Activated B cell treated with CpG ODN at 0.5 μM for 24 hours (primary cell): ENCODE measurements at regions not wholly inside any gene's neighbourhood (a gene's known extent, or its start where the extent isn't known, plus 50 kb on each side); places are given as distances from the start of the nearest gene placed in this dataset.

ENCODE experiments used
- ATAC-seq: fragments of 200-7000 bp; cut with Tn5 transposase; one replicate; pipeline ENCODE4 v1.10.0; 2021; ENCODE audit warnings: low read depth, mild to moderate bottlenecking, moderate library complexity
- CTCF ChIA-PET: fragments of 350-600 bp; sonication (Branson Sonifier 250); formaldehyde crosslinking; loops from one replicate; lab custom pipeline; 2021; ENCODE audit warnings: antibody characterized with exemption; lab: Charles Lee
- POLR2A ChIA-PET: fragments of 350-600 bp; sonication (Branson Sonifier 250); formaldehyde crosslinking; loops from one replicate; lab custom pipeline; 2021; ENCODE audit warnings: antibody characterized with exemption; lab: Charles Lee
- DNase-seq: peaks from one replicate; pipeline ENCODE4 v3.0.0; 2022
- H3K27ac Mint-ChIP-seq: one replicate; pipeline ENCODE4 v1.8.0; 2020; ENCODE audit warnings: mixed read lengths
- H3K27me3 Mint-ChIP-seq: one replicate; pipeline ENCODE4 v1.8.0; 2021; ENCODE audit warnings: mixed read lengths
- H3K36me3 Mint-ChIP-seq: one replicate; pipeline ENCODE4 v1.8.0; 2021; ENCODE audit warnings: low read depth, mixed read lengths
- H3K4me1 Mint-ChIP-seq: one replicate; pipeline ENCODE4 v1.8.0; 2021; ENCODE audit warnings: mixed read lengths
- H3K4me3 Mint-ChIP-seq: one replicate; pipeline ENCODE4 v1.8.0; 2020; ENCODE audit warnings: mild to moderate bottlenecking, mixed read lengths
- H3K9me3 Mint-ChIP-seq: one replicate; pipeline ENCODE4 v1.8.0; 2020; ENCODE audit warnings: mixed read lengths
- intact Hi-C: fragments of 100-400 bp; cut with micrococcal nuclease; formaldehyde crosslinking; loops from one replicate; pipeline ENCODE4 v1.15.1; 2024
- TF ChIP-seq, protein P1 (sequence below): fragments of 200-600 bp; IDR thresholded peaks from one replicate; pipeline ENCODE4 v1.8.0; 2022; ENCODE audit warnings: antibody characterized with exemption, mild to moderate bottlenecking

- H3K4me3 Mint-ChIP-seq, result no peak overlapping the region
- peaks cover 10% of the 10 kb centered on the region for H3K9me3 Mint-ChIP-seq
- no peaks in the 10 kb centered on the region for H3K4me1 Mint-ChIP-seq
- CTCF ChIA-PET, result no interaction called here
- intact Hi-C loops, result no loop called here
- peaks cover 2% of the 10 kb centered on the region for H3K27me3 Mint-ChIP-seq
- no peaks in the 10 kb centered on the region for H3K36me3 Mint-ChIP-seq
- ATAC-seq (no peak), DNase-seq (no peak)
- no peak overlapping the region for H3K27ac Mint-ChIP-seq
- POLR2A ChIA-PET, result no interaction called here
- TF ChIP-seq, protein P1, sequence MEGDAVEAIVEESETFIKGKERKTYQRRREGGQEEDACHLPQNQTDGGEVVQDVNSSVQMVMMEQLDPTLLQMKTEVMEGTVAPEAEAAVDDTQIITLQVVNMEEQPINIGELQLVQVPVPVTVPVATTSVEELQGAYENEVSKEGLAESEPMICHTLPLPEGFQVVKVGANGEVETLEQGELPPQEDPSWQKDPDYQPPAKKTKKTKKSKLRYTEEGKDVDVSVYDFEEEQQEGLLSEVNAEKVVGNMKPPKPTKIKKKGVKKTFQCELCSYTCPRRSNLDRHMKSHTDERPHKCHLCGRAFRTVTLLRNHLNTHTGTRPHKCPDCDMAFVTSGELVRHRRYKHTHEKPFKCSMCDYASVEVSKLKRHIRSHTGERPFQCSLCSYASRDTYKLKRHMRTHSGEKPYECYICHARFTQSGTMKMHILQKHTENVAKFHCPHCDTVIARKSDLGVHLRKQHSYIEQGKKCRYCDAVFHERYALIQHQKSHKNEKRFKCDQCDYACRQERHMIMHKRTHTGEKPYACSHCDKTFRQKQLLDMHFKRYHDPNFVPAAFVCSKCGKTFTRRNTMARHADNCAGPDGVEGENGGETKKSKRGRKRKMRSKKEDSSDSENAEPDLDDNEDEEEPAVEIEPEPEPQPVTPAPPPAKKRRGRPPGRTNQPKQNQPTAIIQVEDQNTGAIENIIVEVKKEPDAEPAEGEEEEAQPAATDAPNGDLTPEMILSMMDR, result no peak
Measured at GRCh38 chr22:27186643-27187042, 529.3 kb downstream of the MIAT start.

DNA sequence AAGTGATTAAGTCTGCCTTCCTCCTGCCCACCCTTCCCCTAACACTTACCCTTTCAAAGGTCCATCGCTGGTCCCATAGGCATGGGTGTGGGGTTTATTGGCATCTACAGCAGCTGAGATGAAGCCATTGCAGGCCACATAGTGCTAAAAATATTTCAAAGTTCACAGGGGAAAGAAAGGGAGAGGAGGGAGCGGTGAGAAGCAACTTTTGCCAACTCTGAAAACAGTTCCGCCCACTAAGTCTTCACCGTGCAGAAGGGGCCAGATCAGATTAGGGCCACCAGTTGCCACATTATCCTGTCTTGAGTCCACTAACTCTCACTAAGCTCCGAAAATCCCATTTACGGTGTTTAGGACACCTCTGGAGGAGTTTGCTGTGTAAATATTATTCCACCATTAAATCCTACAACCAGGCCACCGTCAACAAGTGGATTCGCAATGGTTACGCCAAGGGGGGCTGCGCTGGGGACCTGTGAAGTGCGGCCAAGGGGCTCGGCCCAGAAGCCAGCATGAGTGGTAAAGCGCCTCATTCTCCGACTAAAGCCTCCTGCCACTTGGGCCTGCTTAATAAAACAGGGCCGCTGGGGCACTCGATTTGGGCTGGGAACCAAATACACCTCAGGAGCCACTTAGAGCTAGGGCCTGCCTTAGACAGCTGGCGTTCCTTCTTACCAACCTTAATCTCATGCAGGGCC, 534.9 kb downstream of the MIAT start:
- no peak for ATAC-seq

GRCh38 chr22:27193215-27193614, 535.8 kb downstream of the MIAT start:
- Mint-ChIP-seq H3K9me3 (peaks cover 19% of the 10 kb centered on the region), H3K36me3 (no peaks in the 10 kb centered on the region), H3K4me3 (no peak overlapping the region), H3K27ac (no peak overlapping the region), H3K4me1 (no peaks in the 10 kb centered on the region), H3K27me3 (peaks cover 2% of the 10 kb centered on the region)
- DNase-seq (no peak), ATAC-seq (no peak)
- ChIA-PET CTCF (no interaction called here), POLR2A (no interaction called here)
- intact Hi-C loops, result no loop called here
- TF ChIP-seq, protein P1, result no peak

More for the DNA sequence above, 534.9 kb downstream of the MIAT start:
- Mint-ChIP-seq H3K36me3 (no peaks in the 10 kb centered on the region), H3K9me3 (peaks cover 15% of the 10 kb centered on the region), H3K27ac (no peak overlapping the region), H3K4me1 (no peaks in the 10 kb centered on the region), H3K27me3 (peaks cover 2% of the 10 kb centered on the region), H3K4me3 (no peak overlapping the region)
- POLR2A ChIA-PET, result interaction anchor here (0.7 kb wide), 1 partner anchor 90 kb away, joined by 5 read pairs; no protein-coding TSS in a partner anchor
- intact Hi-C loops, result no loop called here
- TF ChIP-seq, protein P1, result no peak
- CTCF ChIA-PET, result no interaction called here
- no peak for DNase-seq

GRCh38 chr22:27193636-27194035, 536.2 kb downstream of the MIAT start:
- intact Hi-C loops, result no loop called here
- Mint-ChIP-seq H3K27ac (no peak overlapping the region), H3K27me3 (peaks cover 2% of the 10 kb centered on the region), H3K4me3 (no peak overlapping the region), H3K36me3 (no peaks in the 10 kb centered on the region), H3K4me1 (no peaks in the 10 kb centered on the region), H3K9me3 (peaks cover 19% of the 10 kb centered on the region)
- DNase-seq (no peak), ATAC-seq (no peak)
- TF ChIP-seq, protein P1, result no peak
- ChIA-PET POLR2A (no interaction called here), CTCF (no interaction called here)

DNA sequence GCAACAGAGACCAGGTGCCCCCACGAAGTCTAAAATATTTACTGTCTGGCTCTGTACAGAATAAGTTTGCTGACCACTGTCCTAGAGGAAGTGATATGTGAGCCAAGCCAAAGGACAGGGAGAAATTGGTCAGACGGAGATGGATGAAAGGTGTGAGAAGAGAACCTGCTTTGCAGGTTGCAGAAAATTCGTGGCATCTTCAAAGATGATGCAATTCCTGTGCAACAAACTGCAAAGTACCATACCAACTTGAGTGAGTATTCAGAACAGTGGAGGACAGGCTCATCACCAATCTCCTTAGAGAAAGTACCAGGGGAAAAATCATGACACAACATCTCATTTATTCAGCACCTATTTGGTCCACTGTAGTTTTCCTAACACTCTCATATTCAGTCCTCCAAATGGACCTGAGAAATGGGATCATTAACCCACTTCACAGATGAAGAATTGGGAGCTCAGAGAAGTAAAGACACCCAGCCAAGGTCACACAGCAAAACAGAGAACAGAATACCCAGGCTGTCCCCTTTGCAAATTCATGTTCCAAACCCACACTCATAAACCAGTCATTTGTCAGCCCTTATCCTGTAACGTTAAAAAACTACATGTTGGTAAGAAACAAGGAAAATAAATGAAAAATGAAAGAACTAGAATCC, 536.8 kb downstream of the MIAT start:
- Mint-ChIP-seq H3K4me3 (no peak overlapping the region), H3K4me1 (no peaks in the 10 kb centered on the region), H3K27me3 (peaks cover 2% of the 10 kb centered on the region), H3K36me3 (no peaks in the 10 kb centered on the region), H3K9me3 (peaks cover 19% of the 10 kb centered on the region), H3K27ac (no peak overlapping the region)
- ATAC-seq (no peak), DNase-seq (no peak)
- TF ChIP-seq, protein P1, result no peak
- POLR2A ChIA-PET, result no interaction called here
- intact Hi-C loops, result no loop called here
- CTCF ChIA-PET, result no interaction called here
